SKM-1 treated with dmso at 0.1 percent for 144 hours (cell line): ENCODE measurements at regions not wholly inside any gene's neighbourhood (a gene's known extent, or its start where the extent isn't known, plus 50 kb on each side); places are given as distances from the start of the nearest gene placed in this dataset.

Source experiments
- DNase-seq: peaks from one replicate; lab custom pipeline; 2025; ENCODE audit not compliant: unreplicated experiment; lab: John Stamatoyannopoulos, UW

- DNase-seq: no peak
Measured at GRCh38 chr2:122595065-122595464, 839.6 kb downstream of the TSN start.

- DNase-seq: no peak
Measured at GRCh38 chr2:122596598-122596997, 841.1 kb downstream of the TSN start.

GRCh38 chr2:122598784-122599183 is 843.3 kb downstream of the TSN start:
- no peak for DNase-seq

- DNase-seq: no peak
Measured at GRCh38 chr2:122610948-122611609, 855.6 kb downstream of the TSN start.

- no peak for DNase-seq
Measured at GRCh38 chr2:122622934-122623333, 867.5 kb downstream of the TSN start.

GRCh38 chr2:122627388-122627787 is 871.9 kb downstream of the TSN start:
- DNase-seq: no peak

GRCh38 chr2:122634256-122634655 is 878.8 kb downstream of the TSN start:
- no peak for DNase-seq

- DNase-seq: no peak
Measured at GRCh38 chr2:122634920-122635319, 879.5 kb downstream of the TSN start.

- DNase-seq: no peak
Measured at GRCh38 chr2:122635686-122636085, 880.2 kb downstream of the TSN start.

GRCh38 chr2:122636097-122636496 is 880.6 kb downstream of the TSN start:
- DNase-seq: no peak

GRCh38 chr2:122639176-122639575 is 883.7 kb downstream of the TSN start:
- no peak for DNase-seq

GRCh38 chr2:122639711-122640110 is 884.3 kb downstream of the TSN start:
- DNase-seq: no peak

- no peak for DNase-seq
Measured at GRCh38 chr2:122643725-122644329, 888.4 kb downstream of the TSN start.

- DNase-seq: no peak
Measured at GRCh38 chr2:122651236-122651635, 895.8 kb downstream of the TSN start.

GRCh38 chr2:122651780-122652179 is 896.3 kb downstream of the TSN start:
- DNase-seq: no peak

GRCh38 chr2:122652670-122653069 is 897.2 kb downstream of the TSN start:
- DNase-seq: no peak

GRCh38 chr2:122656403-122656802 is 901.0 kb downstream of the TSN start:
- no peak for DNase-seq

GRCh38 chr2:122660786-122661634 is 905.6 kb downstream of the TSN start:
- no peak for DNase-seq

- DNase-seq: no peak
Measured at GRCh38 chr2:122663620-122664019, 908.2 kb downstream of the TSN start.

GRCh38 chr2:122669627-122670026 is 914.2 kb downstream of the TSN start:
- DNase-seq: no peak

GRCh38 chr2:122670897-122671296 is 915.4 kb downstream of the TSN start:
- DNase-seq: no peak

GRCh38 chr2:122680662-122681061 is 925.2 kb downstream of the TSN start:
- no peak for DNase-seq
